Dendritic cell treated with granulocyte-macrophage colony-stimulating factor and Interleukin-4, amounts not matched to agents 40 ng/mL and 50 ng/mL, for 4 days (primary cell): ENCODE measurements at regions not wholly inside any gene's neighbourhood (a gene's known extent, or its start where the extent isn't known, plus 50 kb on each side); places are given as distances from the start of the nearest gene placed in this dataset.
"Not testable (repeated sequence)": the region's sequence is repeated elsewhere in the genome, so short reads cannot be mapped to it uniquely, and the experiment has no call there.

Source experiments
- H3K27ac Mint-ChIP-seq: one replicate; pipeline ENCODE4 v1.8.0; 2022; ENCODE audit warnings: mild to moderate bottlenecking, mixed read lengths
- H3K27me3 Mint-ChIP-seq: one replicate; pipeline ENCODE4 v1.8.0; 2022; ENCODE audit warnings: mild to moderate bottlenecking, mixed read lengths
- H3K36me3 Mint-ChIP-seq: one replicate; pipeline ENCODE4 v1.8.0; 2022; ENCODE audit warnings: low read depth, mixed read lengths
- H3K4me1 Mint-ChIP-seq: one replicate; pipeline ENCODE4 v1.8.0; 2022; ENCODE audit warnings: low read depth, mixed read lengths
- H3K4me3 Mint-ChIP-seq: one replicate; pipeline ENCODE4 v1.8.0; 2022; ENCODE audit warnings: mild to moderate bottlenecking, moderate library complexity, mixed read lengths
- H3K9me3 Mint-ChIP-seq: one replicate; pipeline ENCODE4 v1.8.0; 2022; ENCODE audit warnings: mixed read lengths
- intact Hi-C: fragments of 100-400 bp; cut with micrococcal nuclease; formaldehyde crosslinking; loops from one replicate; pipeline ENCODE4 v1.15.0; 2022

DNA sequence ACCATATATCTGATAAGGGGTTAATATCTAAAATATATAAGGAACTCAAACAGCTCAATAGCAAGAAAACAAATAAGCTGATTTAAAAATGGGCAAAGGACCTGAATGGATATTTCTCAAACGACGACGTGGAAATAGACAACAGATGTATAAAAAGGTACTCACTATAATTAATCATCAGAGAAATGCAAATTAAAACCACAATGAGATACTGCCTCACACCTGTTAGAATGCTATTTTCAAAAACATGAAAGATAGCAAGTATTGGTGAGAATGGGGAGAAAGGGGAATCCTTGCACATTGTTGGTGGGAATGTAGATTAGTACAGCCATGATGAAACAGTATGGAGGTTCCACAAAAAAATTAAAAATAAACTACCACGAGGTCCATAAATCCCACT, 163.2 kb downstream of the DKK1 start:
- no peaks in the 10 kb centered on the region for H3K36me3 Mint-ChIP-seq
- peaks cover 5% of the 10 kb centered on the region for H3K4me1 Mint-ChIP-seq
- H3K4me3 Mint-ChIP-seq, result no peak overlapping the region
- H3K27me3 Mint-ChIP-seq, result no peaks in the 10 kb centered on the region
- intact Hi-C loops, result no loop called here
- H3K27ac Mint-ChIP-seq, result no peak overlapping the region
- no peaks in the 10 kb centered on the region for H3K9me3 Mint-ChIP-seq

DNA sequence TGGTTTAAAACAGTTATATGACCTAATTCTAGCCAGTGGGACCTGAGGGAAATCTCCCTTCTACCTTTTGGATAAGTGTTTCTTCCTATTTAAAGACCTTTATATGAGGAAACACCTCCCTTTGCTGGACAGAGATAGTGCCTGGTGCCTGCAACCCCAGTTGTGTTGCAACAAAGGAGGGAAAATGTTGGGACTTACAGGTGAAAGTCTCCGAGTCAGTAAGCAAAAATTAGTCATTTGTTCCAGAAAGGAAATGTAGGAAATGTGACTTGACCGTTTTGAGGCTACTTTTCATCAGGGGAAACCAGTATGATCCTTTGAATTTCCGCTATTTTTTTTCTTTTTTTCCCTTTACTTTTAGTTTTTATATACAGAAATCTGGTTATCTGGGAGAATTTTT, 165.5 kb downstream of the DKK1 start:
- intact Hi-C loops, result no loop called here
- Mint-ChIP-seq H3K36me3 (no peaks in the 10 kb centered on the region), H3K9me3 (no peaks in the 10 kb centered on the region), H3K27ac (no peak overlapping the region), H3K4me3 (no peak overlapping the region), H3K4me1 (no peaks in the 10 kb centered on the region), H3K27me3 (no peaks in the 10 kb centered on the region)

DNA sequence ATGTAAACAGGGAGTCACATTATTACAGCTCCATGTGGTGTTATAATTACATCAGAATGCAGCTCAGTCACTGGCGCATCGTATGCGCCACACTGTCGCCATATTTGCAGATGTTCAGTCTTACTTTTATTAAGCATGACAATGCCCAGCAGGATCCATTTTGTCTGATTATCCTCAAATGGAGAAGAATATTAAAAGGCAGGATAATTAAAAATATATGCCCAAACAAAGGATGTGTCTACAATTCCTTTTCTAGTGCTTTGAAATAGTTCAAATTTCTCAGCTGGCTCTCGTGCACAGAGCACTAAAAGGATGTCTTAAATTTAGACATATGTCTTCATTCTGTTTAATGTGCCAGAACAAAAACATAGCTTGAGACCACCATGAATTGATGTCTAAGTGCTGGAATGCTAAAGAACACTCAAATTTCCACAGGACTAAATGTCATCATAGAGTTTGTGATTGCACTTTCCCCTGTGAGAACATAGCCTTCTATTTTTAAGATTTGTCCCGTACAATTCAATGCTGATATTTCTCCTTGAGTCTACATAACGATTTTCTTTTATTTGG, 168.0 kb downstream of the DKK1 start:
- no peak overlapping the region for H3K4me3 Mint-ChIP-seq
- H3K9me3 Mint-ChIP-seq, result no peaks in the 10 kb centered on the region
- intact Hi-C loops, result no loop called here
- H3K27me3 Mint-ChIP-seq, result no peaks in the 10 kb centered on the region
- no peaks in the 10 kb centered on the region for H3K36me3 Mint-ChIP-seq
- H3K27ac Mint-ChIP-seq, result no peak overlapping the region
- H3K4me1 Mint-ChIP-seq, result no peaks in the 10 kb centered on the region

DNA sequence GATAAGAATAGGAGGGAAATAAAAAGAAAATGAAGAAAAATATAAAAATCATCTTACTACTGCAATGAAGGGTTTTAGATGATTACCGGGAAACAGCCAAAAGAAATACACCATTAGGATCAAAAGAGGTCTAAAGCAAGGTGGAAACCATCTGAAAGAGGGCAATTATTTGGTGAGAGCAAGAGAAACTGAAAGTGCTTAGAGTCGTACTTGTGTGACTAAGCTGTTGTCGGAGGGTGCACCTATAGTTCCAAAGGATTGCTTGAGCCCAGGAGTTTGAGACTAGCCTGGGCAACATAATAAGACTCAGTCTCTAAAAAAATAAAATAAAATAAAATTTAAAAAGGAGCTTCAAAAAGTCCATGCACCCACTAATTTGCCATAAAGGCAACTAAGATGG, 169.5 kb downstream of the DKK1 start:
- no peaks in the 10 kb centered on the region for H3K36me3 Mint-ChIP-seq
- no peaks in the 10 kb centered on the region for H3K27me3 Mint-ChIP-seq
- intact Hi-C loops, result no loop called here
- H3K4me3 Mint-ChIP-seq, result no peak overlapping the region
- no peaks in the 10 kb centered on the region for H3K9me3 Mint-ChIP-seq
- H3K27ac Mint-ChIP-seq, result no peak overlapping the region
- no peaks in the 10 kb centered on the region for H3K4me1 Mint-ChIP-seq

DNA sequence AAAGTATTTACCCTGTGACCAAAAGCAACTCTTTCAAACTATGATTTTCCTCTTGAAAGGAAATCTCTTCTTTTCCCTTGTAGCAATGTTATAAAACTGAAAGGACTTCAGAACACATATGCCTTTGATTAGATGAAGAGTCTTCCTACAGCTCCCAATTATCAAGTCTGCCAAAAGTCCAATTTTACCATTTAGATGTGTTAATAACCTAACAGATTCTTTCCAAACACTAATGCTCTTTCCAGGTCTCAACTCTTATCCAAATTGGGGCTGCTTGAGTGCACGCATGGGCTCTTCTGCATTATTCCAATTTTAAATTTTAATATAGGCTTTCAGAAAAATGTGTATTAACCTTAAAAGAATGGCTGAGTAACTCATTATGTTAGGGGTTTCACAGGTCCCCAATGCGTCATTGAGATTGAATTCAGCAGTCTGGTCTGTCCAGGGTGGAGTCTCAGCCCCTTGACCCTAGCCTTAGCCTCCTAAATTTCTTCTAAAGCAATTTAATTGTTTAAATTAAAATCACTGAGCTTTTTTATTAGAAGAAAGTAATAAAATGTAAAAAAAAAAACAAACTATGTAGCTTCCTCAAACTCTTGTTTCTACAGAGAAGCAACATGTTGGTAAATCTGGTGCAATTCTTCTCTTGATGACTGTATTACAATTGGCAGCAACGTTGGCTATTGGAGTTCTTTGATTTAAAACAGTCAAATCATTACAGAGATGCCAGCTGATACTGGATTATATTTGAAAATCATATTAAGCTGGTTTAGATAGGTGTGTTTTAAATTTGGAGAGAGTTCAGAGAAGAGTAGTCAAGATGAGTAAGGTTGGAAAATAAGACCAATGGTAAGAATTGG, 170.4 kb downstream of the DKK1 start:
- Mint-ChIP-seq H3K4me1 (no peaks in the 10 kb centered on the region), H3K4me3 (no peak overlapping the region), H3K27me3 (no peaks in the 10 kb centered on the region), H3K27ac (no peak overlapping the region), H3K36me3 (no peaks in the 10 kb centered on the region), H3K9me3 (no peaks in the 10 kb centered on the region)
- intact Hi-C loops, result no loop called here

DNA sequence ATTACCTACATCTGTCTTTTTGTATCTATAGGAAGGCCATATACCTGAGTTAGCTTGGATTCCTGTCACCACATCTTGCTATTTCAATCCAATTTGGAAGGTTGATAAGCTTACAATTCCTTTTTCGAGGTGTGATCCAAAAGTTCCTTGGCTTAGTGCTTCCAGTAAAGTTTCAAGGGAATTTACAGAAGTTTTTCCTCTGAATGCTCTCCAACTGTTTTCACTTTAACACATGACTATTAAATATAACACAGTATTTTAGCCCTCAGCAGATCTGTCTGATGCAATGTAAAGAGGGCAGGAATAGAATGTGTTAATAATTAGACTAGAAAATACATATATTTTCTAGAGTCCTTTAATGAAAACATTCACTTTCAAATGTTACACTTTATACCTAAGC, 171.4 kb downstream of the DKK1 start:
- no peaks in the 10 kb centered on the region for H3K36me3 Mint-ChIP-seq
- no peak overlapping the region for H3K27ac Mint-ChIP-seq
- no peaks in the 10 kb centered on the region for H3K27me3 Mint-ChIP-seq
- H3K4me1 Mint-ChIP-seq, result no peaks in the 10 kb centered on the region
- no peak overlapping the region for H3K4me3 Mint-ChIP-seq
- intact Hi-C loops, result no loop called here
- H3K9me3 Mint-ChIP-seq, result no peaks in the 10 kb centered on the region

DNA sequence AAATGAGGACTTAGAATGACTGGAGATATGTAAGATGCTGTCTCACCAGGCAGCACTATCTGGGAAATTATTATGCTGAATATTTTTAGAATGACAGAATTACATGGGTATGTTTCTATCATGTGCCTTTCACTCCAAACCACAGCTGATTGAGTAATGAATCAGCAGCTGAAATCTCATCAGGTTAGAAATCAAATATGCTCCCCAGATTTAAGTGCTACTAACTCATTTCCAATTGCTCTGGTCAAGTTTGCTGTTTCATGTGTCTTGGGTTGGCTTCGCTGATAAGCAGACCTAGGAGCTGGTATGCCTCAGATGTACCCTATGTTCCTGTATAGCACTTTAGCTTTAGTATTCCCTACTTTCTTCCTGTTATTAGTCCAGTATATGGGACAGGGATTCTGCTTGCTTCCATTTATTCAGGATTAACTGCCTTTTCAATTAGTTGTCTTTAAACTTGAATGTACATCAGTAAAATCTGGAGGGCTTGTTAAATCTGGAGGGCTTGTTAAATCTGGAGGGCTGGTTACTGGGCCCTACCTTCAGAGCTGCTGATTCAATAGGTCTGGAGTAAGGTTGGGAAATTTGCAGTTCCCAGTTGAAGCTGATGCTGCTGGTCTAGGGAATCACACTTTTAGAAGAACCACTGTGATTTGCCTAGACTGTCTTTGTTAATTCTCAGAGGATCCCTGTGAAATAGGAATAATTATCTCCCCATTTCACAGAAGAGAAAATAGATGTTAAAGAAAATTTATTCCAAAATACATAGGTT, 172.9 kb downstream of the DKK1 start:
- H3K27ac Mint-ChIP-seq, result no peak overlapping the region
- H3K4me1 Mint-ChIP-seq, result no peaks in the 10 kb centered on the region
- no peaks in the 10 kb centered on the region for H3K9me3 Mint-ChIP-seq
- H3K36me3 Mint-ChIP-seq, result no peaks in the 10 kb centered on the region
- no peaks in the 10 kb centered on the region for H3K27me3 Mint-ChIP-seq
- intact Hi-C loops, result no loop called here
- H3K4me3 Mint-ChIP-seq, result no peak overlapping the region

DNA sequence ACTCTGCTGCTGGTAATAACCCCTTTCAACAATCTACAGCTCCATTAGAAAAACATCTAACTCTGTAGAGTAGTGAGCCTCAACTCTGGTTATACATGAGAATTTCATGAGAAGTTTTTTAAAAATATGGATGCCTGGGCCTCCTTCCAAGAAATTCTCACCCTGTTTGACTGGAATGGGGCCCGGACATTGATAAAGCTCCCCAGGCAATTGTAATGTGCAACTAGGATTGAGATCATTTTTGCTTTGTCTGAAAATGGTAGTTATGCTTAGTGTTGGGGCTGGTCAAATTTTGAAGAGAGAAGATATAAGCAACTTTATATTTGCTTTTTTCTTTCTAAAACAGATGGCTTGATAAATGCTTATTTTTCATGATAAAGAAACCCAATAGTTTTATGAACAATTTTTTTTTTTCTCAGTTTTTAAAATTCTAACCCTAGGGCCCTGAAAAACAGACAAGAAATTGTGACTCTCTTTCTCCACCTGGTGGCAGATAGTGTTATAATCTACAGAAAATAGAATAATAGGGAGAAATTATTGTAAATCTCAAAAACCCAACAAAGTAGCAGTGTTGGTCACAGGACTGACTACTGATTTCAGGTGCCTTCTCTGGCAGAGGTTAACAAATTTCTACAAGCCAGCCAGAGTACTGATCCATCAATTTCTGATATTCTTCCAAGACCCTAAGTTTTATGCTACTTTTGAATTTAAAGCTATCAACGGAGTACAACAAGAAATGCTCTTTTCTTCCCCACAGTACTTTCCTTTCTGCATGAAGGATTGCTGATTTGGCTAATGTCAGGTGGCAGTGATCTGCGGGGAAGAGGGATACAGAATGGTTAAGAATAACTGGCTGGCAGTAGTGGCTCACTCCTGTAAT, 174.8 kb downstream of the DKK1 start:
- Mint-ChIP-seq H3K36me3 (no peaks in the 10 kb centered on the region), H3K27me3 (no peaks in the 10 kb centered on the region), H3K27ac (no peak overlapping the region), H3K4me3 (no peak overlapping the region), H3K4me1 (no peaks in the 10 kb centered on the region), H3K9me3 (no peaks in the 10 kb centered on the region)
- intact Hi-C loops, result loop anchor here (1.0 kb wide), 1 partner anchor 181 kb away; no protein-coding TSS in a partner anchor

DNA sequence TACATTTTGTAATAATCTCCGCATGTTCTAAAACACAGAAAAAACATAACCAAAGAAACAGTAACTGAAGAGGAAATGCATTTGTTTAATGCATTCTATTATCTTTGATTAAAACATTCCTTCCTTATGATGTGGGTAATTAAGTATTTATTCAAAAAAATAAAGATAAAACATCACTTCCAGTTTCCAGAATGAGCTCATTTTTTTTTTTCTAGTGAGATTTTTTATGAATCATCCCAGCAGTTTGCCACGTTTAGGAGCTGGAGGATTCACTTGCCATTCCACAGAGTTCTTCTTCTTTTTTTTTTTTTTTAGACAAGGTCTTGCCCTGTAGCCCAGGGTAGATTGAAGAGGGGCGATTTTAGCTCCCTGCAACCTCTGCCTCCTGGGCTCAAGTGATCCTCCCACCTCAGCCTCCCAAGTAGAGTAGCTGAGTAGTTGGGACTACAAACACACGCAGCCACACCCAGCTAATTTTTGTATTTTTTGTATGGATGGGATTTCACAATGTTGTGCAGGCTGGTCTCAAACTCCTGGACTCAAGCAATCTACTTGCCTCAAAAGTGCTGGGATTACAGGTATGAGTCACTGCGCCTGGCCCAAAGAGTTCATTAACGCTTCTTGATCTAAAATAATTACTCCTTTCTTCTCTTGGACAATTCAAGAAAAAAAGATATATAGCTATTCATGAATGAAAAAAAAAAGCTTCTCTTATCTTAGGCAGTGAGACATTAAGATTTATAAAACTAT, 177.3 kb downstream of the DKK1 start:
- no peak overlapping the region for H3K27ac Mint-ChIP-seq
- no peaks in the 10 kb centered on the region for H3K4me1 Mint-ChIP-seq
- no peak overlapping the region for H3K4me3 Mint-ChIP-seq
- intact Hi-C loops, result no loop called here
- no peaks in the 10 kb centered on the region for H3K36me3 Mint-ChIP-seq
- no peaks in the 10 kb centered on the region for H3K27me3 Mint-ChIP-seq
- no peaks in the 10 kb centered on the region for H3K9me3 Mint-ChIP-seq

DNA sequence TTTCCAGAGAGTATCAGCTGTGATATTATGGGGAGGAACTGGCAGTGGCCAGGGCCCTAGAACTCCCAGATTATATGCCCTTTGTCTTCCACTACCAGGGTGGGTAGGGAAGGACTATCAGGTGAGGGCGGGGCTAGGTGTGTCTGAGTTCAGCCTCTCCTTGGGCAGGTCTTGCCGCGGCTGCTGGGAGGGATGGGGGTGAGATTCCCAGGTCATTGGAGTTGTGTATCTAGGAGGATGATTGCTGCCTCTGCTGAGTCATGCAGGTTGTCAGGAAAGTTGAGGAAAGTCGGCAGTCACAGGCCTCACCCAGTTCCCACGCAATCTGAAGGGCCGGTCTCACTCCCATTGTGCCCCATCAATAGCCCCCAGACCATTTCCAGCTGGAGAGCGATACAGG, 185.2 kb downstream of the DKK1 start:
- Mint-ChIP-seq H3K9me3 (peaks cover 43% of the 10 kb centered on the region), H3K4me3 (no peak overlapping the region), H3K27ac (no peak overlapping the region), H3K4me1 (no peaks in the 10 kb centered on the region), H3K27me3 (no peaks in the 10 kb centered on the region), H3K36me3 (no peaks in the 10 kb centered on the region)
- intact Hi-C loops, result no loop called here

DNA sequence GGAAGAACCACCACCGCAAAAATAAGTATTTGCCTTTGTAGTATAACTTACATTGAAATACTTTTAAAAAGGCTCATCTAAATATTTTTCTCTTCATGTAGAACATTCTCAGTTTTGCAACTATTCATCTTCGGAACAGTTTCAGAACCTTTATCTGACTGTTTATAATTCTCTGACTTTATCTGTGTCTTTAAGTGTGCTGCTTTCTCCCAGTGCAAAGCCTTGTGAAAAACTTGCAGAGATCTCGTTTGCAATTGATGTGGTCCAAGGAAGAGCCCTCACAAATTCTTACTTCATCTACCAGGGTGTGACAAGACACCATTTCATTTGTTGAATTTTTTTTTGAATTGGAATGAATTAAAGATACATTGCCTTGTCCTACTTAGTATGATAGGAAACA, 186.4 kb downstream of the DKK1 start:
- no peaks in the 10 kb centered on the region for H3K4me1 Mint-ChIP-seq
- peaks cover 55% of the 10 kb centered on the region for H3K9me3 Mint-ChIP-seq
- no peak overlapping the region for H3K4me3 Mint-ChIP-seq
- no peak overlapping the region for H3K27ac Mint-ChIP-seq
- H3K27me3 Mint-ChIP-seq, result no peaks in the 10 kb centered on the region
- intact Hi-C loops, result no loop called here
- no peaks in the 10 kb centered on the region for H3K36me3 Mint-ChIP-seq

DNA sequence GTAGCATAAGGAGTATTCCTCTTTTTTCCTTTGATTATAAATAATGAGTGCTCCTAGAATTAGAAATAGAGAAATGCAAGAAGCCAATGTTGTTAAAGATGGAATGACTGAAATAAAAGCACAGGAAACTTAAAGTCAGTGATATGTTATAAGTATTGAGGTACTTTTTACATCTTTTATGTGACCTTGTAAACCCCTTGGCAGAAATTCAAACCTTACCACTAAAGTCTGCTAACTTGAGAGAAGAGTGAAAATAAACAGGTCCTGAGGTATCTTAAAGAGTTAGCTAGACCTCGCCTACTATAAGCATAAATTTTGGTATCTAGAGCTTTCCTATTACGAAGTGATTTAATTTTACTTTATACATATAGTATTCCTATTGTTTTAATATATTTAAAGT, 188.2 kb downstream of the DKK1 start:
- no peaks in the 10 kb centered on the region for H3K36me3 Mint-ChIP-seq
- H3K27me3 Mint-ChIP-seq, result no peaks in the 10 kb centered on the region
- H3K4me1 Mint-ChIP-seq, result no peaks in the 10 kb centered on the region
- no peak overlapping the region for H3K27ac Mint-ChIP-seq
- intact Hi-C loops, result no loop called here
- peaks cover 58% of the 10 kb centered on the region for H3K9me3 Mint-ChIP-seq
- H3K4me3 Mint-ChIP-seq, result no peak overlapping the region

DNA sequence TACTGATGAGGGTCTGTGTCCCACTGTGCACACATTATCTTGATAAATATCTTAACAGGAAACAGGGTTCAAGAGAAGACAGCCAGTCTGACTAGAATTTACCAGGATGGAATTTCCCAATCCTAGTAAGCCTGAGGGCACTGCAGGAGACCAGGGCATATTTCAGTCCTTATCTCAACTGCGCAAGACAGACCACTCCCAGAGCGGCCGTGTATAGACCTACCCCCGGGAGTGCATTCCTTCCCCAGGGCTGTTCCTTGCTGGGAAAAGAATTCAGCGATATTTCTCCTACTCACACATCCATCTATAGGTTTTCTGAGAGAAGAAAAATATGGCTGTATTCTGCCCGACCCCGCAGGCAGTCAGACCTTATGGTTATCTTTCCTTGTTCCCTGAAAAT, 191.3 kb downstream of the DKK1 start:
- H3K27me3 Mint-ChIP-seq, H3K4me3 Mint-ChIP-seq, H3K4me1 Mint-ChIP-seq, H3K36me3 Mint-ChIP-seq, H3K27ac Mint-ChIP-seq, intact Hi-C loops: not testable (repeated sequence)
- H3K9me3 Mint-ChIP-seq, result peaks cover 37% of the 10 kb centered on the region
